ENCODE measurements at regions not wholly inside any gene's neighbourhood (a gene's known extent, or its start where the extent isn't known, plus 50 kb on each side); places are given as distances from the start of the nearest gene placed in this dataset.

DNA sequence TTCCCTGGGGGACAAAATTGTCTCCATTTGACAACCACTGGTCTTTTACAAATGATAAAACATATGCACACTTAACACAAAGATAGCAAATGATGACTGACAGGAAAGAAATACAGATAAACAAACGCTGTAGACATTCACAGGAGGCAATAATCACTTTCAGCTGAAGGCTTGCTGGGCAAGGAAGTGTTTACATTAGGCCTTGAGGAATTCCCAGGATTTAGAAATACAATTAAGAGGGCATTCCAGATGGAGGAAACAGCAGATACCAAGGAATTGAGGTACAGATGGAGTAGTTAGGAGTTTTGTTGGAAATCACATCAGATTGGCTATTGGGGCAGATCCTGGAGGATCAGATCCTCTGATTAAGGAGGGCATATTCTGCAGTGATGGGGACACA is 93.9 kb downstream of the DYRK2 start:
- TF ChIP-seq, protein P1, sequence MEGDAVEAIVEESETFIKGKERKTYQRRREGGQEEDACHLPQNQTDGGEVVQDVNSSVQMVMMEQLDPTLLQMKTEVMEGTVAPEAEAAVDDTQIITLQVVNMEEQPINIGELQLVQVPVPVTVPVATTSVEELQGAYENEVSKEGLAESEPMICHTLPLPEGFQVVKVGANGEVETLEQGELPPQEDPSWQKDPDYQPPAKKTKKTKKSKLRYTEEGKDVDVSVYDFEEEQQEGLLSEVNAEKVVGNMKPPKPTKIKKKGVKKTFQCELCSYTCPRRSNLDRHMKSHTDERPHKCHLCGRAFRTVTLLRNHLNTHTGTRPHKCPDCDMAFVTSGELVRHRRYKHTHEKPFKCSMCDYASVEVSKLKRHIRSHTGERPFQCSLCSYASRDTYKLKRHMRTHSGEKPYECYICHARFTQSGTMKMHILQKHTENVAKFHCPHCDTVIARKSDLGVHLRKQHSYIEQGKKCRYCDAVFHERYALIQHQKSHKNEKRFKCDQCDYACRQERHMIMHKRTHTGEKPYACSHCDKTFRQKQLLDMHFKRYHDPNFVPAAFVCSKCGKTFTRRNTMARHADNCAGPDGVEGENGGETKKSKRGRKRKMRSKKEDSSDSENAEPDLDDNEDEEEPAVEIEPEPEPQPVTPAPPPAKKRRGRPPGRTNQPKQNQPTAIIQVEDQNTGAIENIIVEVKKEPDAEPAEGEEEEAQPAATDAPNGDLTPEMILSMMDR (tag by site-specific recombination; IDR thresholded peaks at IDR 0.05): no peak
- TF ChIP-seq YY1 (tag by site-specific recombination; IDR thresholded peaks at IDR 0.05): no peak
- TF ChIP-seq, protein P2, sequence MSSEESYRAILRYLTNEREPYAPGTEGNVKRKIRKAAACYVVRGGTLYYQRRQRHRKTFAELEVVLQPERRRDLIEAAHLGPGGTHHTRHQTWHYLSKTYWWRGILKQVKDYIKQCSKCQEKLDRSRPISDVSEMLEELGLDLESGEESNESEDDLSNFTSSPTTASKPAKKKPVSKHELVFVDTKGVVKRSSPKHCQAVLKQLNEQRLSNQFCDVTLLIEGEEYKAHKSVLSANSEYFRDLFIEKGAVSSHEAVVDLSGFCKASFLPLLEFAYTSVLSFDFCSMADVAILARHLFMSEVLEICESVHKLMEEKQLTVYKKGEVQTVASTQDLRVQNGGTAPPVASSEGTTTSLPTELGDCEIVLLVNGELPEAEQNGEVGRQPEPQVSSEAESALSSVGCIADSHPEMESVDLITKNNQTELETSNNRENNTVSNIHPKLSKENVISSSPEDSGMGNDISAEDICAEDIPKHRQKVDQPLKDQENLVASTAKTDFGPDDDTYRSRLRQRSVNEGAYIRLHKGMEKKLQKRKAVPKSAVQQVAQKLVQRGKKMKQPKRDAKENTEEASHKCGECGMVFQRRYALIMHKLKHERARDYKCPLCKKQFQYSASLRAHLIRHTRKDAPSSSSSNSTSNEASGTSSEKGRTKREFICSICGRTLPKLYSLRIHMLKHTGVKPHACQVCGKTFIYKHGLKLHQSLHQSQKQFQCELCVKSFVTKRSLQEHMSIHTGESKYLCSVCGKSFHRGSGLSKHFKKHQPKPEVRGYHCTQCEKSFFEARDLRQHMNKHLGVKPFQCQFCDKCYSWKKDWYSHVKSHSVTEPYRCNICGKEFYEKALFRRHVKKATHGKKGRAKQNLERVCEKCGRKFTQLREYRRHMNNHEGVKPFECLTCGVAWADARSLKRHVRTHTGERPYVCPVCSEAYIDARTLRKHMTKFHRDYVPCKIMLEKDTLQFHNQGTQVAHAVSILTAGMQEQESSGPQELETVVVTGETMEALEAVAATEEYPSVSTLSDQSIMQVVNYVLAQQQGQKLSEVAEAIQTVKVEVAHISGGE (tag by site-specific recombination; conservative IDR thresholded peaks at IDR 0.05; ENCODE audit: low read depth): no peak
- TF ChIP-seq, protein P3, sequence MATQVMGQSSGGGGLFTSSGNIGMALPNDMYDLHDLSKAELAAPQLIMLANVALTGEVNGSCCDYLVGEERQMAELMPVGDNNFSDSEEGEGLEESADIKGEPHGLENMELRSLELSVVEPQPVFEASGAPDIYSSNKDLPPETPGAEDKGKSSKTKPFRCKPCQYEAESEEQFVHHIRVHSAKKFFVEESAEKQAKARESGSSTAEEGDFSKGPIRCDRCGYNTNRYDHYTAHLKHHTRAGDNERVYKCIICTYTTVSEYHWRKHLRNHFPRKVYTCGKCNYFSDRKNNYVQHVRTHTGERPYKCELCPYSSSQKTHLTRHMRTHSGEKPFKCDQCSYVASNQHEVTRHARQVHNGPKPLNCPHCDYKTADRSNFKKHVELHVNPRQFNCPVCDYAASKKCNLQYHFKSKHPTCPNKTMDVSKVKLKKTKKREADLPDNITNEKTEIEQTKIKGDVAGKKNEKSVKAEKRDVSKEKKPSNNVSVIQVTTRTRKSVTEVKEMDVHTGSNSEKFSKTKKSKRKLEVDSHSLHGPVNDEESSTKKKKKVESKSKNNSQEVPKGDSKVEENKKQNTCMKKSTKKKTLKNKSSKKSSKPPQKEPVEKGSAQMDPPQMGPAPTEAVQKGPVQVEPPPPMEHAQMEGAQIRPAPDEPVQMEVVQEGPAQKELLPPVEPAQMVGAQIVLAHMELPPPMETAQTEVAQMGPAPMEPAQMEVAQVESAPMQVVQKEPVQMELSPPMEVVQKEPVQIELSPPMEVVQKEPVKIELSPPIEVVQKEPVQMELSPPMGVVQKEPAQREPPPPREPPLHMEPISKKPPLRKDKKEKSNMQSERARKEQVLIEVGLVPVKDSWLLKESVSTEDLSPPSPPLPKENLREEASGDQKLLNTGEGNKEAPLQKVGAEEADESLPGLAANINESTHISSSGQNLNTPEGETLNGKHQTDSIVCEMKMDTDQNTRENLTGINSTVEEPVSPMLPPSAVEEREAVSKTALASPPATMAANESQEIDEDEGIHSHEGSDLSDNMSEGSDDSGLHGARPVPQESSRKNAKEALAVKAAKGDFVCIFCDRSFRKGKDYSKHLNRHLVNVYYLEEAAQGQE (tag by site-specific recombination; IDR thresholded peaks at IDR 0.05): no peak
- no peak for TF ChIP-seq TCF7L2 (IDR thresholded peaks at IDR 0.05; ENCODE audit: borderline replicate concordance, low read depth, low read length)
- TF ChIP-seq, protein P4, sequence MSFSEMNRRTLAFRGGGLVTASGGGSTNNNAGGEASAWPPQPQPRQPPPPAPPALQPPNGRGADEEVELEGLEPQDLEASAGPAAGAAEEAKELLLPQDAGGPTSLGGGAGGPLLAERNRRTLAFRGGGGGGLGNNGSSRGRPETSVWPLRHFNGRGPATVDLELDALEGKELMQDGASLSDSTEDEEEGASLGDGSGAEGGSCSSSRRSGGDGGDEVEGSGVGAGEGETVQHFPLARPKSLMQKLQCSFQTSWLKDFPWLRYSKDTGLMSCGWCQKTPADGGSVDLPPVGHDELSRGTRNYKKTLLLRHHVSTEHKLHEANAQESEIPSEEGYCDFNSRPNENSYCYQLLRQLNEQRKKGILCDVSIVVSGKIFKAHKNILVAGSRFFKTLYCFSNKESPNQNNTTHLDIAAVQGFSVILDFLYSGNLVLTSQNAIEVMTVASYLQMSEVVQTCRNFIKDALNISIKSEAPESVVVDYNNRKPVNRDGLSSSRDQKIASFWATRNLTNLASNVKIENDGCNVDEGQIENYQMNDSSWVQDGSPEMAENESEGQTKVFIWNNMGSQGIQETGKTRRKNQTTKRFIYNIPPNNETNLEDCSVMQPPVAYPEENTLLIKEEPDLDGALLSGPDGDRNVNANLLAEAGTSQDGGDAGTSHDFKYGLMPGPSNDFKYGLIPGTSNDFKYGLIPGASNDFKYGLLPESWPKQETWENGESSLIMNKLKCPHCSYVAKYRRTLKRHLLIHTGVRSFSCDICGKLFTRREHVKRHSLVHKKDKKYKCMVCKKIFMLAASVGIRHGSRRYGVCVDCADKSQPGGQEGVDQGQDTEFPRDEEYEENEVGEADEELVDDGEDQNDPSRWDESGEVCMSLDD (tag by site-specific recombination; IDR thresholded peaks at IDR 0.05): no peak
- no peak for TF ChIP-seq REPIN1 (tag by site-specific recombination; IDR thresholded peaks at IDR 0.05; ENCODE audit: low read depth)
- no peak for TF ChIP-seq ZNF837 (tag by site-specific recombination; IDR thresholded peaks at IDR 0.05)
- no peak for TF ChIP-seq BCL11A (tag by site-specific recombination; IDR thresholded peaks at IDR 0.05; ENCODE audit: low read depth)
- no peak for TF ChIP-seq ZNF561 (tag by site-specific recombination; IDR thresholded peaks at IDR 0.05; ENCODE audit: borderline replicate concordance)
- no peak for TF ChIP-seq ZNF169 (tag by site-specific recombination; IDR thresholded peaks at IDR 0.05)
- TF ChIP-seq, protein P5, sequence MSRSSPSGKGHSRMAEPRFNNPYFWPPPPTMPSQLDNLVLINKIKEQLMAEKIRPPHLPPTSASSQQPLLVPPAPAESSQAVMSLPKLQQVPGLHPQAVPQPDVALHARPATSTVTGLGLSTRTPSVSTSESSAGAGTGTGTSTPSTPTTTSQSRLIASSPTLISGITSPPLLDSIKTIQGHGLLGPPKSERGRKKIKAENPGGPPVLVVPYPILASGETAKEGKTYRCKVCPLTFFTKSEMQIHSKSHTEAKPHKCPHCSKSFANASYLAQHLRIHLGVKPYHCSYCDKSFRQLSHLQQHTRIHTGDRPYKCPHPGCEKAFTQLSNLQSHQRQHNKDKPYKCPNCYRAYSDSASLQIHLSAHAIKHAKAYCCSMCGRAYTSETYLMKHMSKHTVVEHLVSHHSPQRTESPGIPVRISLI (tag by site-specific recombination; IDR thresholded peaks at IDR 0.05): no peak
- no peak for TF ChIP-seq ZNF184 (tag by site-specific recombination; IDR thresholded peaks at IDR 0.05)
- no peak for TF ChIP-seq ZNF664 (tag by site-specific recombination; IDR thresholded peaks at IDR 0.05)

Data from HEK293 (cell line).